ENCODE measurements at regions not wholly inside any gene's neighbourhood (a gene's known extent, or its start where the extent isn't known, plus 50 kb on each side); places are given as distances from the start of the nearest gene placed in this dataset.

GRCh38 chr9:89874351-89875321 is 269.8 kb downstream of the GADD45G start:
- intact Hi-C loops (cut with DNase I; ENCODE audit: low total_unique reads): no loop called here
- no peaks in the 10 kb centered on the region for H3K36me3 ChIP-seq (ENCODE audit: low read depth, missing control alignments)
- DNase-seq: peak; percentile 17
- TF ChIP-seq POLR2A (IDR thresholded peaks at IDR 0.05): no peak
- TF ChIP-seq CTCF (IDR thresholded peaks at IDR 0.05): no peak
- no peaks in the 10 kb centered on the region for H3K27me3 ChIP-seq
- no peaks in the 10 kb centered on the region for H3K9me3 ChIP-seq
- H3K27ac ChIP-seq: no peak overlapping the region
- H3K4me3 ChIP-seq: no peak overlapping the region
- peaks cover 40% of the 10 kb centered on the region for H3K4me1 ChIP-seq
- WGBS, 2 donors: 78 to 87% methylated on average over 17 to 18 of the region's 18 CpGs

- TF ChIP-seq CTCF (IDR thresholded peaks at IDR 0.05): no peak
- no peak for TF ChIP-seq POLR2A (IDR thresholded peaks at IDR 0.05)
- no peaks in the 10 kb centered on the region for H3K36me3 ChIP-seq (ENCODE audit: low read depth, missing control alignments)
- intact Hi-C loops (cut with DNase I; ENCODE audit: low total_unique reads): no loop called here
- 60 to 73% methylated on average over 17 to 18 of the region's 18 CpGs for WGBS, 2 donors
- peaks cover 41% of the 10 kb centered on the region for H3K4me1 ChIP-seq
- H3K27me3 ChIP-seq: no peaks in the 10 kb centered on the region
- H3K27ac ChIP-seq: peak overlapping the region in 1 of 2 donors; percentile 59
- no peak overlapping the region for H3K4me3 ChIP-seq
- DNase-seq: peak; percentile 59
- no peaks in the 10 kb centered on the region for H3K9me3 ChIP-seq
These were observed 272.5 kb downstream of the GADD45G start for GRCh38 chr9:89877051-89878002.

GRCh38 chr9:89878003-89878411 is 273.2 kb downstream of the GADD45G start:
- intact Hi-C loops (cut with DNase I; ENCODE audit: low total_unique reads): no loop called here
- peak; percentile 12 for DNase-seq
- WGBS, 2 donors: 75 to 94% methylated on average over 5 of the region's 5 CpGs

GRCh38 chr9:89878687-89879086 is 273.9 kb downstream of the GADD45G start:
- TF ChIP-seq POLR2A (IDR thresholded peaks at IDR 0.05) (no peak), CTCF (IDR thresholded peaks at IDR 0.05) (no peak)
- H3K27ac ChIP-seq: peak overlapping the region in 1 of 2 donors; percentile 59
- 34 to 62% methylated on average over 6 of the region's 6 CpGs for WGBS, 2 donors

More at GRCh38 chr9:89878003-89878411, 273.2 kb downstream of the GADD45G start:
- no peaks in the 10 kb centered on the region for H3K27me3 ChIP-seq
- H3K27ac ChIP-seq: peak overlapping the region in 1 of 2 donors; percentile 59
- H3K4me3 ChIP-seq: no peak overlapping the region
- TF ChIP-seq CTCF (IDR thresholded peaks at IDR 0.05): no peak
- no peak for TF ChIP-seq POLR2A (IDR thresholded peaks at IDR 0.05)
- H3K4me1 ChIP-seq: peaks cover 37% of the 10 kb centered on the region
- no peaks in the 10 kb centered on the region for H3K9me3 ChIP-seq
- H3K36me3 ChIP-seq (ENCODE audit: low read depth, missing control alignments): no peaks in the 10 kb centered on the region

More at GRCh38 chr9:89878687-89879086, 273.9 kb downstream of the GADD45G start:
- Histone ChIP-seq H3K4me1 (peaks cover 37% of the 10 kb centered on the region), H3K4me3 (no peak overlapping the region), H3K9me3 (no peaks in the 10 kb centered on the region), H3K36me3 (ENCODE audit: low read depth, missing control alignments) (no peaks in the 10 kb centered on the region), H3K27me3 (no peaks in the 10 kb centered on the region)
- intact Hi-C loops (cut with DNase I; ENCODE audit: low total_unique reads): no loop called here
- DNase-seq: peak; percentile 56

Measured in testis (tissue), 2 donors.